GM19043 (cell line): ENCODE measurements at regions not wholly inside any gene's neighbourhood (a gene's known extent, or its start where the extent isn't known, plus 50 kb on each side); places are given as distances from the start of the nearest gene placed in this dataset.
"Not testable (repeated sequence)": the region's sequence is repeated elsewhere in the genome, so short reads cannot be mapped to it uniquely, and the experiment has no call there.

Experiments
- ATAC-seq: cut with Tn5 transposase; IDR thresholded peaks from one replicate; pipeline ENCODE4 v1.9.1; 2021; ENCODE audit warnings: low read depth; ENCODE audit not compliant: unreplicated experiment

GRCh38 chr10:65235846-65236245 lies 1690.0 kb upstream of the LRRTM3 start:
- no peak for ATAC-seq

GRCh38 chr10:65265451-65265954 lies 1660.3 kb upstream of the LRRTM3 start:
- ATAC-seq: no peak

- not testable (repeated sequence) for ATAC-seq
These were observed 1656.3 kb upstream of the LRRTM3 start for GRCh38 chr10:65269551-65269950.

- ATAC-seq: no peak
These were observed 1654.9 kb upstream of the LRRTM3 start for GRCh38 chr10:65270969-65271368.

- no peak for ATAC-seq
These were observed 1652.7 kb upstream of the LRRTM3 start for GRCh38 chr10:65273115-65273514.

- no peak for ATAC-seq
These were observed 1650.5 kb upstream of the LRRTM3 start for GRCh38 chr10:65275296-65275695.

- ATAC-seq: no peak
These were observed 1641.3 kb upstream of the LRRTM3 start for GRCh38 chr10:65284495-65285041.

- not testable (repeated sequence) for ATAC-seq
These were observed 1640.1 kb upstream of the LRRTM3 start for GRCh38 chr10:65285726-65286125.

- no peak for ATAC-seq
These were observed 1634.5 kb upstream of the LRRTM3 start for GRCh38 chr10:65291286-65291685.

- no peak for ATAC-seq
These were observed 1633.3 kb upstream of the LRRTM3 start for GRCh38 chr10:65292551-65292950.

- ATAC-seq: no peak
These were observed 1631.5 kb upstream of the LRRTM3 start for GRCh38 chr10:65294329-65294728.

- no peak for ATAC-seq
These were observed 1624.7 kb upstream of the LRRTM3 start for GRCh38 chr10:65301181-65301580.

GRCh38 chr10:65306201-65306600 lies 1619.6 kb upstream of the LRRTM3 start:
- ATAC-seq: no peak

- no peak for ATAC-seq
These were observed 1613.0 kb upstream of the LRRTM3 start for GRCh38 chr10:65312876-65313275.

GRCh38 chr10:65313406-65313805 lies 1612.4 kb upstream of the LRRTM3 start:
- ATAC-seq: no peak

GRCh38 chr10:65314253-65314652 lies 1611.6 kb upstream of the LRRTM3 start:
- no peak for ATAC-seq

GRCh38 chr10:65319493-65319892 lies 1606.3 kb upstream of the LRRTM3 start:
- no peak for ATAC-seq

GRCh38 chr10:65320236-65321026 lies 1605.4 kb upstream of the LRRTM3 start:
- ATAC-seq: no peak

- ATAC-seq: no peak
These were observed 1602.0 kb upstream of the LRRTM3 start for GRCh38 chr10:65323802-65324201.

GRCh38 chr10:65325913-65326312 lies 1599.9 kb upstream of the LRRTM3 start:
- no peak for ATAC-seq

GRCh38 chr10:65328486-65328885 lies 1597.3 kb upstream of the LRRTM3 start:
- ATAC-seq: no peak

GRCh38 chr10:65335311-65335710 lies 1590.5 kb upstream of the LRRTM3 start:
- ATAC-seq: no peak
